WI38 (cell line): ENCODE measurements at regions not wholly inside any gene's neighbourhood (a gene's known extent, or its start where the extent isn't known, plus 50 kb on each side); places are given as distances from the start of the nearest gene placed in this dataset.

Source experiments
- H3K4me3 ChIP-seq: 2 replicates; pipeline ENCODE4 v1.5.1; 2011; ENCODE audit warnings: low read depth, mild to moderate bottlenecking, control low read depth, low read length
- TF ChIP-seq, protein P1 (sequence below): IDR thresholded peaks from 2 replicates; pipeline ENCODE4 v1.5.1; 2012; ENCODE audit warnings: low read depth, mild to moderate bottlenecking, control low read depth, low read length

- TF ChIP-seq, protein P1, sequence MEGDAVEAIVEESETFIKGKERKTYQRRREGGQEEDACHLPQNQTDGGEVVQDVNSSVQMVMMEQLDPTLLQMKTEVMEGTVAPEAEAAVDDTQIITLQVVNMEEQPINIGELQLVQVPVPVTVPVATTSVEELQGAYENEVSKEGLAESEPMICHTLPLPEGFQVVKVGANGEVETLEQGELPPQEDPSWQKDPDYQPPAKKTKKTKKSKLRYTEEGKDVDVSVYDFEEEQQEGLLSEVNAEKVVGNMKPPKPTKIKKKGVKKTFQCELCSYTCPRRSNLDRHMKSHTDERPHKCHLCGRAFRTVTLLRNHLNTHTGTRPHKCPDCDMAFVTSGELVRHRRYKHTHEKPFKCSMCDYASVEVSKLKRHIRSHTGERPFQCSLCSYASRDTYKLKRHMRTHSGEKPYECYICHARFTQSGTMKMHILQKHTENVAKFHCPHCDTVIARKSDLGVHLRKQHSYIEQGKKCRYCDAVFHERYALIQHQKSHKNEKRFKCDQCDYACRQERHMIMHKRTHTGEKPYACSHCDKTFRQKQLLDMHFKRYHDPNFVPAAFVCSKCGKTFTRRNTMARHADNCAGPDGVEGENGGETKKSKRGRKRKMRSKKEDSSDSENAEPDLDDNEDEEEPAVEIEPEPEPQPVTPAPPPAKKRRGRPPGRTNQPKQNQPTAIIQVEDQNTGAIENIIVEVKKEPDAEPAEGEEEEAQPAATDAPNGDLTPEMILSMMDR: no peak
- no peak overlapping the region for H3K4me3 ChIP-seq
Observed at GRCh38 chr10:86592413-86592812, 61.9 kb upstream of the OPN4 start.

- TF ChIP-seq, protein P1: no peak
- H3K4me3 ChIP-seq: no peak overlapping the region
Observed at GRCh38 chr10:86594535-86594934, 59.8 kb upstream of the OPN4 start.

DNA sequence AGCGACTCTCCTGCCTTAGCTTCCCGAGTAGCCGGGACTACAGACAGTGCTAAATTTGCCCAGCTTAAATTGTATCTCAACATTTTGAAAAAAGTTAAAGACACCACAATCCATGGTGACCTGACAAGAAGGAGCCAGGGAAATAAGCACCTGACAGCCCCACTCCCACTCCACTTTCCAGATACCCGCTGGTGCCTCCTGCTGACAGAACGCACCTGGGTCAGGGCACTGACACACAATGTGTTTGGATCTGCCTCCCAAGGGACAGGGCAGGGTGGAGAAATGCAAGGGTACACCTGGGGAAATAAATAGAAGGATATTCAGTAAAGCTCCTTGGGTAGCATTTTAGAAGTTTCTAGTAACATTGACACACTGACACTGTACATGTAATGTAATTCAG, 58.9 kb upstream of the OPN4 start:
- TF ChIP-seq, protein P1: no peak
- no peak overlapping the region for H3K4me3 ChIP-seq

DNA sequence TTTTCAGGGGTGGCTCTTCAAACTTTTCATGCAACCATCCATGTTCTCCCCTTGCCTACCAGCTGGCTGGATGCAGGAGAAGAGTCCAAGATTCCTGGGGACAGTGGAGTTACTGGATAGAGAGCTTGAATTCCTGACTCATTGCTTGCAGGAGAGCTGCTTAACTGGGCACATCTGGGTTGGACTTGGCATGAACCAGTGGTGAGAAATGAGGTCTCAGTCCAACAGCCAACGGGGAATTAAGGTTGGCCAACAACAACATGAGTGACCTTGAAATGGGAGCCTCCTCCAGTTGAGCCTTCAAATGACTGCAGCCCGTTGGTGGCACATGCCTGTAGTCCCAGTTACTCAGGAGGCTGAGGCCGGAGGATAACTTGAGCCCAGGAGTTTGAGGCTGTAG, 58.1 kb upstream of the OPN4 start:
- H3K4me3 ChIP-seq: no peak overlapping the region
- TF ChIP-seq, protein P1: no peak

- H3K4me3 ChIP-seq: no peak overlapping the region
- TF ChIP-seq, protein P1: no peak
Observed at GRCh38 chr10:86597306-86597705, 57.0 kb upstream of the OPN4 start.

DNA sequence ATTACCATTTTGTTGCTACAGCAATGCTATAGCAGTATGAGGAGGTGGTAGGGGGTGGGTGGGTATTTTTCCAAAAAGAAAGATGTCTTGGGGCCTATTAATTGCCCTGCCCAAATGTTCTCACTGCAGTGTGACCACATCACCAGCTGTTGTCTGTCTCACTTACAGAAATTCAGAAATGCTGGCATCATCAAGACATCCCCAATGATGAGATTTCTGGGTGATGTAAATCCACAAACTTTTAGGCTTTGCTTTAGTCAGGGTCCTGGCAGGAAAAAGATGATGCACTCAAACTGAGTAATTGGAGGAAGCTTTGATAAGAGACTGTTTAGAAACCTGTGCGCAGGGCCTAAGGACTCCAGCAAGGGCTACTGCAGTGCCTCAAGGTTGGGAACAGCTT, 56.2 kb upstream of the OPN4 start:
- TF ChIP-seq, protein P1: no peak
- no peak overlapping the region for H3K4me3 ChIP-seq

- no peak overlapping the region for H3K4me3 ChIP-seq
- TF ChIP-seq, protein P1: no peak
Observed at GRCh38 chr10:86599041-86599440, 55.3 kb upstream of the OPN4 start.

DNA sequence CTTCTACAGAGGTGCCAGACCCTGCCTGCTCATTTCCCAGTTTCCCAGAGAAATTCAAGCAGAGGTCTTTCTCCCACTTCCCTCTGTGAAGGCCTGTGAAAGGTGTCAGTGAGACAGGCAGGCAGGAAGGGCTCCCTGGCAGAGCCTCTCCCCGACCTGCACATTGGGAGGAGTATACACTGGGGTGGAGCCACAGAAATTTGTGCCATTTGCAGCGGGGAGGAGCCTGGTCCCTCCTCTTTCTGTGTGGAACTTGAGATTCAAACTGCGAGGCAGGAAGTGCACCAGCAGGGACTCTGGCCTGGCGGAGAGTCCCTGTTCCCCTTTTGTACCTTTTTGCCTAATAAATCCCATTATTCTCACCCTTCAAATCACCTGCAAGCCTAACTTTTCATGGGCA, 54.6 kb upstream of the OPN4 start:
- H3K4me3 ChIP-seq: no peak overlapping the region
- TF ChIP-seq, protein P1: no peak
